GM12865 (cell line): ENCODE measurements at regions not wholly inside any gene's neighbourhood (a gene's known extent, or its start where the extent isn't known, plus 50 kb on each side); places are given as distances from the start of the nearest gene placed in this dataset.

Experiments used
- DNase-seq: peaks from one replicate; pipeline ENCODE4 v3.0.0; 2010; ENCODE audit warnings: low read depth
- H3K4me3 ChIP-seq: 2 replicates; pipeline ENCODE4 v1.5.1; 2011; ENCODE audit warnings: mild to moderate bottlenecking, low read depth, low read length, control low read depth
- CTCF ChIP-seq: IDR thresholded peaks from 2 replicates; pipeline ENCODE4 v1.5.1; 2011; ENCODE audit warnings: low read length, control low read depth, low read depth, inconsistent platforms; ENCODE audit not compliant: insufficient read depth; ENCODE audit errors: missing control alignments

- no peak for DNase-seq
- no peak overlapping the region for H3K4me3 ChIP-seq
- TF ChIP-seq CTCF: no peak
Measured at GRCh38 chr5:56321236-56321881, 88.2 kb upstream of the ANKRD55 start.

GRCh38 chr5:56320686-56321085 is 87.6 kb upstream of the ANKRD55 start:
- no peak overlapping the region for H3K4me3 ChIP-seq
- TF ChIP-seq CTCF: no peak
- DNase-seq: no peak

DNA sequence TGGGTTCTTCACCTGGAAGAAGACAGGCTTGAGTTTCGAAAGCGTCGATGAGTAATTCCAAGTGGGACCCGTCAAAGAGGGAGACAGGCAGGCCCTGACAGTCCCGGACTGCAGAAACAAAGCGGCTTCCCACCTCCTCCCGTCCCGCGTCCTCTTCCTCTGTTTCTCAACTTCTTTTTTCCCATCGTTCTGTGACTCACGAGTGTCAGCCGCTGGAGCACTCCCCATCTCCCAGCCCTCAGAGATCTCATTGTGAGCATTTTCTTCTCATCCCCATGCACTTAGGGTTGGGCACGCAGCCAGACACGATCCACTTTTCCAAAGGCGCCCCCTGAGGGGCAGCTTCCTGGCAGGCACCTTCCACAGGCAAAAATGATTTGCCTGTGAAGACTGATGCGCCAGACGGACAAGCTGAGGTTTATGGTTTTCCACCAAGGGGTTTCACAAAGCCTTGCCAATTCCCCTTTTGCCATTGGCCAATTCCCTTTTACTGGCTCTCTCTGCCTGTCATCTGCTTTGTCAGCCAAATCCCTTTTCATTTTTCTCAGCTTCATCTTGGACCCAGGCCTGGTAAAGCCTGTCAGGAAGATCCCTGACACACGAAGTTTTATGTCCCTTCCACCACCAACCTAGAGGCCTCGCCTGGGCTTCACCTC is 86.5 kb upstream of the ANKRD55 start:
- TF ChIP-seq CTCF: no peak
- no peak for DNase-seq
- H3K4me3 ChIP-seq: no peak overlapping the region

- no peak for TF ChIP-seq CTCF
- H3K4me3 ChIP-seq: no peak overlapping the region
- peak; percentile 65 for DNase-seq
Measured at GRCh38 chr5:56317923-56318561, 84.9 kb upstream of the ANKRD55 start.

DNA sequence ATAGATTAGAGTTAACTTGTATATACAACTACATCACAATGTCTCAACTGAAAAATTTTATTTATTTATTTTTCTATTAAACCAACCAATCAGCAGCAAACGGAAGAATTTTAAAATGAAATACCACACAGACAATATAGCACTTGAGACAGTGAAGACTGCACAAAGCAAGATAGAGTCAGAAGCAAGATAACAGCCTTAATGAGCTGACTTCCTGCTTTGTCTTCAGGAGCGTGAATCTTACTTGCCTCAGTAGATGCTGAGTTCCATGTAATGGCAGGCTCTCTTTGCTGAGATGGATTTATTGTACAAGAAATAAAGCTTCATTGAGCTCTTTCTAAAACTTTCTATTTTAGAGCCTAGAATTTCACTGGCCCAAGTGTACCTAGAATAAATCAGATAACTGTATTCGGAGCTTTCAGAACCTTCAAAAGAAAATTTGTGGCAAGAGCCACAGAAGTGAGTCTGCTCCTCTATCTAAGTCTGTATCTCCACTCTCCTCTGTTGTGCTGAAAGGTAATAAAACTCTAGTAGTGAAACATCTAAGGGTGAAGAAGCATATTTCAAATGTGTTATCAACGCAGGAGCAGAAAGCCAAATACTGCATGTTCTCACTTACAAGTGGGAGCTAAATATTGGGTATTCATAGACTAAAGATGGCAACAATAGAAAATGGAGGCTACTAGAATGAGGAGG is 83.3 kb upstream of the ANKRD55 start:
- no peak for DNase-seq
- no peak for TF ChIP-seq CTCF

GRCh38 chr5:56314529-56314928 is 81.4 kb upstream of the ANKRD55 start:
- H3K4me3 ChIP-seq: no peak overlapping the region
- peak; percentile 57 for DNase-seq
- TF ChIP-seq CTCF: peak; percentile 67

More for the DNA sequence above, 83.3 kb upstream of the ANKRD55 start:
- no peak overlapping the region for H3K4me3 ChIP-seq
